WTC11 (cell line): ENCODE measurements at regions not wholly inside any gene's neighbourhood (a gene's known extent, or its start where the extent isn't known, plus 50 kb on each side); places are given as distances from the start of the nearest gene placed in this dataset.

Experiments
- CBFB ChIP-seq: sonication (generic); formaldehyde crosslinking; IDR thresholded peaks from 2 replicates; pipeline ENCODE4 v1.8.1; 2022; ENCODE audit warnings: mild to moderate bottlenecking, low read depth, missing genetic modification reagents
- ETV6 ChIP-seq: sonication (generic); formaldehyde crosslinking; IDR thresholded peaks from 2 replicates; pipeline ENCODE4 v1.8.1; 2022; ENCODE audit warnings: mild to moderate bottlenecking, missing genetic modification reagents
- FOXK1 ChIP-seq: sonication (generic); formaldehyde crosslinking; IDR thresholded peaks from 2 replicates; pipeline ENCODE4 v1.8.0; 2022; ENCODE audit warnings: mild to moderate bottlenecking, moderate library complexity, missing genetic modification reagents
- JUN ChIP-seq: sonication (generic); formaldehyde crosslinking; IDR thresholded peaks from 2 replicates; pipeline ENCODE4 v1.8.0; 2023; ENCODE audit warnings: mild to moderate bottlenecking, missing genetic modification reagents
- NFYB ChIP-seq: sonication (generic); formaldehyde crosslinking; conservative IDR thresholded peaks from 2 replicates; pipeline ENCODE4 v1.8.0; 2022; ENCODE audit warnings: low read depth, missing genetic modification reagents
- TP53 ChIP-seq: sonication (generic); formaldehyde crosslinking; IDR thresholded peaks from 2 replicates; pipeline ENCODE4 v1.8.1; 2023; ENCODE audit warnings: mild to moderate bottlenecking, missing genetic modification reagents
- ZNF263 ChIP-seq: sonication (generic); formaldehyde crosslinking; IDR thresholded peaks from 2 replicates; pipeline ENCODE4 v1.8.1; 2022; ENCODE audit warnings: low read depth, mild to moderate bottlenecking, moderate library complexity, missing genetic modification reagents
- TF ChIP-seq, protein P1 (sequence below): fragments of 200-600 bp; IDR thresholded peaks from 2 replicates; pipeline ENCODE4 v1.8.0; 2022; ENCODE audit warnings: antibody characterized with exemption
- TF ChIP-seq, protein P2 (sequence below): sonication (generic); formaldehyde crosslinking; IDR thresholded peaks from 2 replicates; pipeline ENCODE4 v1.8.1; 2023; ENCODE audit warnings: mild to moderate bottlenecking, moderate library complexity, missing genetic modification reagents
- TF ChIP-seq, protein P3 (sequence below): sonication (generic); formaldehyde crosslinking; IDR thresholded peaks from 2 replicates; pipeline ENCODE4 v1.8.1; 2023; ENCODE audit warnings: mild to moderate bottlenecking, missing genetic modification reagents, moderate library complexity
- TF ChIP-seq, protein P4 (sequence below): sonication (generic); formaldehyde crosslinking; IDR thresholded peaks from 2 replicates; pipeline ENCODE4 v1.8.0; 2022; ENCODE audit warnings: mild to moderate bottlenecking, missing genetic modification reagents

DNA sequence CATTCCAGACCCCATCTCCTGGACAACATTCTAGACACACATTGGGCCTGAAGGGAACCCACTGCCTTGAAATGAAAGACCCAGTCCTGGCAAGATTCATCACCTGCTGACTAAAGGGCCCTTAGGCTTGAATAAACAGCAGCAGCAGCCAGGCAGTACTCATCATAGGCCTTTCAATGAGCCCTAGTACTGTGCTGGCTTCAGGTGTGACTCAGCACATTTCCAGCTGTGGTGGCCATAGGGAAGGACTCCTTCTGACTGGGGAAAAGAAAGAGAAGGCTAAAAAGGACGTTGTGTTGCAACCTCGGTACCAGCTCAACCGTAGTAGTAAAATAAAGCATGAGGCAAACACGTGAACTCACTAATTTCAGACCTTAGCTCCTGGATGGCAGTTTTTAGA is 344.0 kb downstream of the ACTRT1 start:
- TF ChIP-seq ZNF263 (no peak), NFYB (CRISPR knock-in tag) (no peak), TP53 (CRISPR knock-in tag) (no peak), FOXK1 (CRISPR knock-in tag) (no peak), JUN (no peak), CBFB (no peak), ETV6 (CRISPR knock-in tag) (no peak)
- TF ChIP-seq, protein P1, sequence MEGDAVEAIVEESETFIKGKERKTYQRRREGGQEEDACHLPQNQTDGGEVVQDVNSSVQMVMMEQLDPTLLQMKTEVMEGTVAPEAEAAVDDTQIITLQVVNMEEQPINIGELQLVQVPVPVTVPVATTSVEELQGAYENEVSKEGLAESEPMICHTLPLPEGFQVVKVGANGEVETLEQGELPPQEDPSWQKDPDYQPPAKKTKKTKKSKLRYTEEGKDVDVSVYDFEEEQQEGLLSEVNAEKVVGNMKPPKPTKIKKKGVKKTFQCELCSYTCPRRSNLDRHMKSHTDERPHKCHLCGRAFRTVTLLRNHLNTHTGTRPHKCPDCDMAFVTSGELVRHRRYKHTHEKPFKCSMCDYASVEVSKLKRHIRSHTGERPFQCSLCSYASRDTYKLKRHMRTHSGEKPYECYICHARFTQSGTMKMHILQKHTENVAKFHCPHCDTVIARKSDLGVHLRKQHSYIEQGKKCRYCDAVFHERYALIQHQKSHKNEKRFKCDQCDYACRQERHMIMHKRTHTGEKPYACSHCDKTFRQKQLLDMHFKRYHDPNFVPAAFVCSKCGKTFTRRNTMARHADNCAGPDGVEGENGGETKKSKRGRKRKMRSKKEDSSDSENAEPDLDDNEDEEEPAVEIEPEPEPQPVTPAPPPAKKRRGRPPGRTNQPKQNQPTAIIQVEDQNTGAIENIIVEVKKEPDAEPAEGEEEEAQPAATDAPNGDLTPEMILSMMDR, result no peak
- TF ChIP-seq, protein P2, sequence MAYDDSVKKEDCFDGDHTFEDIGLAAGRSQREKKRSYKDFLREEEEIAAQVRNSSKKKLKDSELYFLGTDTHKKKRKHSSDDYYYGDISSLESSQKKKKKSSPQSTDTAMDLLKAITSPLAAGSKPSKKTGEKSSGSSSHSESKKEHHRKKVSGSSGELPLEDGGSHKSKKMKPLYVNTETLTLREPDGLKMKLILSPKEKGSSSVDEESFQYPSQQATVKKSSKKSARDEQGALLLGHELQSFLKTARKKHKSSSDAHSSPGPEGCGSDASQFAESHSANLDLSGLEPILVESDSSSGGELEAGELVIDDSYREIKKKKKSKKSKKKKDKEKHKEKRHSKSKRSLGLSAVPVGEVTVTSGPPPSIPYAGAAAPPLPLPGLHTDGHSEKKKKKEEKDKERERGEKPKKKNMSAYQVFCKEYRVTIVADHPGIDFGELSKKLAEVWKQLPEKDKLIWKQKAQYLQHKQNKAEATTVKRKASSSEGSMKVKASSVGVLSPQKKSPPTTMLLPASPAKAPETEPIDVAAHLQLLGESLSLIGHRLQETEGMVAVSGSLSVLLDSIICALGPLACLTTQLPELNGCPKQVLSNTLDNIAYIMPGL (CRISPR knock-in tag), result no peak
- TF ChIP-seq, protein P3, sequence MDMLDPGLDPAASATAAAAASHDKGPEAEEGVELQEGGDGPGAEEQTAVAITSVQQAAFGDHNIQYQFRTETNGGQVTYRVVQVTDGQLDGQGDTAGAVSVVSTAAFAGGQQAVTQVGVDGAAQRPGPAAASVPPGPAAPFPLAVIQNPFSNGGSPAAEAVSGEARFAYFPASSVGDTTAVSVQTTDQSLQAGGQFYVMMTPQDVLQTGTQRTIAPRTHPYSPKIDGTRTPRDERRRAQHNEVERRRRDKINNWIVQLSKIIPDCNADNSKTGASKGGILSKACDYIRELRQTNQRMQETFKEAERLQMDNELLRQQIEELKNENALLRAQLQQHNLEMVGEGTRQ (CRISPR knock-in tag), result no peak
- TF ChIP-seq, protein P4, sequence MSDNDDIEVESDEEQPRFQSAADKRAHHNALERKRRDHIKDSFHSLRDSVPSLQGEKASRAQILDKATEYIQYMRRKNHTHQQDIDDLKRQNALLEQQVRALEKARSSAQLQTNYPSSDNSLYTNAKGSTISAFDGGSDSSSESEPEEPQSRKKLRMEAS, result no peak
